ENCODE measurements at regions not wholly inside any gene's neighbourhood (a gene's known extent, or its start where the extent isn't known, plus 50 kb on each side); places are given as distances from the start of the nearest gene placed in this dataset.

DNA sequence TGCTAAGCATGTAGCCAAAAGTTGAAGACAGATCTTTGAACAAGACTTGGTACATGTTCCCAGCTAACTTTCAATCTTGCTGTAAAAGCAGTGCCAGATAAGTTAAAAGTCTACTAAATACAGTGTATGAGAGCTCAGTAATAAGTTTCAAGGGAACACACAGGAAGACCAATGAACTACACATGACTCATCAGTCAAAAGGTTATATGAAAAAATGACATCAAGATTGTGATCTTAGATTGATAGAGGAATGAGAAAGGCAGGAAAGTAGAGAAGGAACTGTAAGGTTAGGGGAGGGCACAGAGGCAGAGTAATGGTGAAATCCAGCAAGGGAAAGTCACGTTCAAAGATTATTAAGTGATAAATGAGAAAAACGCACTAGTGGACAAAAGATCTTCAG is 249.9 kb upstream of the FLRT2 start:
- Histone ChIP-seq H3K4me2 (ENCODE audit: low read length) (no peak overlapping the region), H3K4me1 (ENCODE audit: insufficient read depth, low read length, poor library complexity, severe bottlenecking) (no peaks in the 10 kb centered on the region), H2AFZ (ENCODE audit: low read length) (no peak overlapping the region), H3K9me3 (ENCODE audit: low read length) (no peaks in the 10 kb centered on the region), H3K36me3 (ENCODE audit: insufficient read depth, low read length) (no peaks in the 10 kb centered on the region), H3K27ac (ENCODE audit: low read depth, low read length, poor library complexity, severe bottlenecking) (no peak overlapping the region), H3K79me2 (ENCODE audit: insufficient read depth, low read depth, low read length) (no peaks in the 10 kb centered on the region), H3K4me3 (ENCODE audit: low read depth, low read length, poor library complexity, severe bottlenecking) (no peak overlapping the region), H4K20me1 (ENCODE audit: insufficient read depth, low read length) (no peaks in the 10 kb centered on the region), H3K9me2 (ENCODE audit: insufficient read depth, low read length) (0 out of 2 replicates have a peak, but pooled peaks cover 4% of the 10 kb centered on the region)
- TF ChIP-seq EZH2phosphoT487 (IDR thresholded peaks at IDR 0.05; ENCODE audit: borderline replicate concordance, low read depth, low read length), result no peak
- TF ChIP-seq, protein P1, sequence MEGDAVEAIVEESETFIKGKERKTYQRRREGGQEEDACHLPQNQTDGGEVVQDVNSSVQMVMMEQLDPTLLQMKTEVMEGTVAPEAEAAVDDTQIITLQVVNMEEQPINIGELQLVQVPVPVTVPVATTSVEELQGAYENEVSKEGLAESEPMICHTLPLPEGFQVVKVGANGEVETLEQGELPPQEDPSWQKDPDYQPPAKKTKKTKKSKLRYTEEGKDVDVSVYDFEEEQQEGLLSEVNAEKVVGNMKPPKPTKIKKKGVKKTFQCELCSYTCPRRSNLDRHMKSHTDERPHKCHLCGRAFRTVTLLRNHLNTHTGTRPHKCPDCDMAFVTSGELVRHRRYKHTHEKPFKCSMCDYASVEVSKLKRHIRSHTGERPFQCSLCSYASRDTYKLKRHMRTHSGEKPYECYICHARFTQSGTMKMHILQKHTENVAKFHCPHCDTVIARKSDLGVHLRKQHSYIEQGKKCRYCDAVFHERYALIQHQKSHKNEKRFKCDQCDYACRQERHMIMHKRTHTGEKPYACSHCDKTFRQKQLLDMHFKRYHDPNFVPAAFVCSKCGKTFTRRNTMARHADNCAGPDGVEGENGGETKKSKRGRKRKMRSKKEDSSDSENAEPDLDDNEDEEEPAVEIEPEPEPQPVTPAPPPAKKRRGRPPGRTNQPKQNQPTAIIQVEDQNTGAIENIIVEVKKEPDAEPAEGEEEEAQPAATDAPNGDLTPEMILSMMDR (conservative IDR thresholded peaks at IDR 0.05; ENCODE audit: low read length), result no peak
- no peak for DNase-seq (ENCODE audit: low spot score)
- BruUV-seq (replicated peaks), result no TSS peak
- CTCF ChIA-PET (ENCODE audit: unreplicated experiment), result no interaction called here
- intact Hi-C loops (cut with micrococcal nuclease; ENCODE audit: unreplicated experiment), result no loop called here
- POLR2A ChIA-PET, result no interaction called here

DNA sequence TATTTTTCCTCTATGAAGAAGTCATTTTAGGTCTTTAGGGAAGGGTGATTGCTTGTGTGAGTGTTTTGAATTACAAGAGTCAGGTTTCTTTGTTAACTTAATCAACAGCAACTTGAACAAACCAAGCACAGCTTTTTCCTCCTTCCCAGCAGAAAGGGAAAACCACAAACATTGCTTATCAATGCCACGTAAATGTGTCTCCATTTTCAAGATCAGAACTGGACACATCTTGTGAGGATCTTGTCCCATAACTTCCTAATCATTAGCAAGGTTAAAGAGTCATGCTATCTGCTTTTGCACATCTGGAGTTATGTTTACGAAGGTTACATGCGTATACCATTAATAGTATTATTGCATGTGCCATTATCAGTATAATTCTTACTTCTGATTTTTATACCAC is 248.0 kb upstream of the FLRT2 start:
- Histone ChIP-seq H4K20me1 (ENCODE audit: insufficient read depth, low read length) (no peaks in the 10 kb centered on the region), H3K9me2 (ENCODE audit: insufficient read depth, low read length) (no peaks in the 10 kb centered on the region), H3K9me3 (ENCODE audit: low read length) (no peaks in the 10 kb centered on the region), H2AFZ (ENCODE audit: low read length) (no peak overlapping the region), H3K36me3 (ENCODE audit: insufficient read depth, low read length) (no peaks in the 10 kb centered on the region), H3K4me3 (ENCODE audit: low read depth, low read length, poor library complexity, severe bottlenecking) (no peak overlapping the region), H3K79me2 (ENCODE audit: insufficient read depth, low read depth, low read length) (no peaks in the 10 kb centered on the region), H3K27ac (ENCODE audit: low read depth, low read length, poor library complexity, severe bottlenecking) (no peak overlapping the region), H3K4me1 (ENCODE audit: insufficient read depth, low read length, poor library complexity, severe bottlenecking) (no peaks in the 10 kb centered on the region), H3K4me2 (ENCODE audit: low read length) (no peak overlapping the region)
- no TSS peak for BruUV-seq (replicated peaks)
- ChIA-PET POLR2A (no interaction called here), CTCF (ENCODE audit: unreplicated experiment) (no interaction called here)
- TF ChIP-seq, protein P1 (conservative IDR thresholded peaks at IDR 0.05; ENCODE audit: low read length), result no peak
- no peak for TF ChIP-seq EZH2phosphoT487 (IDR thresholded peaks at IDR 0.05; ENCODE audit: borderline replicate concordance, low read depth, low read length)
- DNase-seq (ENCODE audit: low spot score), result no peak
- intact Hi-C loops (cut with micrococcal nuclease; ENCODE audit: unreplicated experiment), result no loop called here

DNA sequence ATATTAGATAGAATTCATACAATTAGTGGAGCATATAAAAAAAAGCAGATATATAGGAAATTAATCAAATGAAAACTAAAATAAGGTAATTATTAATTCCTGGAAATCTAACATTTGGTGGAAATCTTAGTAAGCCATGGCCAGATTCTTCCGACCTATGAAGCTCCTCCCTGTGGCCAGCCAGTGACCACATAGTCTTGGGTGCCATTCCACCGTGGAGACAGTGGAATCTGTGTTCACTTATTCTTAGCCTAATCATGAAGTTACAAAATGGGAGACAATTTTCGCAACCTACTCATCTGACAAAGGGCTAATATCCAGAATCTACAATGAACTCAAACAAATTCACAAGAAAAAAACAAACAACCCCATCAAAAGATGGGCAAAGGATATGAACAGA is 241.9 kb upstream of the FLRT2 start:
- ChIA-PET POLR2A (no interaction called here), CTCF (ENCODE audit: unreplicated experiment) (no interaction called here)
- Histone ChIP-seq H3K4me3 (ENCODE audit: low read depth, low read length, poor library complexity, severe bottlenecking) (no peak overlapping the region), H3K4me2 (ENCODE audit: low read length) (no peak overlapping the region), H4K20me1 (ENCODE audit: insufficient read depth, low read length) (no peaks in the 10 kb centered on the region), H2AFZ (ENCODE audit: low read length) (no peak overlapping the region), H3K27ac (ENCODE audit: low read depth, low read length, poor library complexity, severe bottlenecking) (no peak overlapping the region), H3K36me3 (ENCODE audit: insufficient read depth, low read length) (no peaks in the 10 kb centered on the region), H3K9me2 (ENCODE audit: insufficient read depth, low read length) (no peaks in the 10 kb centered on the region), H3K9me3 (ENCODE audit: low read length) (no peaks in the 10 kb centered on the region), H3K79me2 (ENCODE audit: insufficient read depth, low read depth, low read length) (no peaks in the 10 kb centered on the region), H3K4me1 (ENCODE audit: insufficient read depth, low read length, poor library complexity, severe bottlenecking) (no peaks in the 10 kb centered on the region)
- DNase-seq (ENCODE audit: low spot score), result no peak
- no peak for TF ChIP-seq EZH2phosphoT487 (IDR thresholded peaks at IDR 0.05; ENCODE audit: borderline replicate concordance, low read depth, low read length)
- TF ChIP-seq, protein P1 (conservative IDR thresholded peaks at IDR 0.05; ENCODE audit: low read length), result no peak
- no TSS peak for BruUV-seq (replicated peaks)
- intact Hi-C loops (cut with micrococcal nuclease; ENCODE audit: unreplicated experiment), result no loop called here

Measured in OCI-LY7 (cell line).